ENCODE measurements at regions not wholly inside any gene's neighbourhood (a gene's known extent, or its start where the extent isn't known, plus 50 kb on each side); places are given as distances from the start of the nearest gene placed in this dataset.
A peak's percentile ranks its signal among the peaks of the same experiment; 100 is the strongest.

DNA sequence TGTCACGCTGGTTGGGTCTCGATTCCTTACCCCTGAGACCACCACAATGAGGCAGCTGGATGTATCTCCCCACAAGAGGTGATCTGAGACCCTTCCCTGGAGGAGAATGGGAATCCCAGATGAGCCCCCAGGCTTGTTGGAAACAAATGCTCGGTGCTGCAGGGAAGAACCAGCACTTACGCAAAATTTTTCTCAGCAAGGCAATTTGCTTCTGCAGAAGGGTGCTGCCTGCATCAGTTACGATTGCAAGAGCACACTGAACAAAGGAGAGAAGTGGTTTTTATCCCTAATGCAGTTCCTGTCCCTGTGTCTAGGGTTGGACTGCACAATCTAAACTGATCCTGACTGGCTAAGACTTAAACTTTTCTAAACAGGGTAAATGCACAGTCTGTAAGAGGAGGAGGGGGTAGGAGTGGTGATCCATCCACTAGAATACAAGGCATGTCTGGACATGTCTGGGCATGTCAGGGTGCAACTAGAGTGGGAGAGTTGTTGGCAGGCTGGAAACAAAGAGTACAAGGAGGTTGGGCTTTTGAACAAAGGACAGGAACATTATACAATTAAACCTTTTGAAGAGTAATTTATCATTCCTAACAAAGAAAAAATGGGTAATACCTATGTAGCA lies 114.9 kb upstream of the FAM3C start:
- Histone ChIP-seq H4K20me1 (ENCODE audit: insufficient read depth) (no peaks in the 10 kb centered on the region), H3K4me1 (ENCODE audit: control insufficient read depth in 1 of 2, insufficient read depth in 2 of 2, low read depth in 1 of 2, low read length in 1 of 2) (no peaks in the 10 kb centered on the region; a peak in 1 of 4 replicates), H2AFZ (ENCODE audit: low read depth) (no peak overlapping the region), H3F3A (replicated peaks; ENCODE audit: insufficient read depth) (no peaks in the 10 kb centered on the region), H3K36me3 (replicated peaks in 1 of 2; ENCODE audit: control insufficient read depth in 1 of 2, insufficient read depth in 2 of 2, low read length in 1 of 2) (no peaks in the 10 kb centered on the region), H3K4me3 (ENCODE audit: low read depth in 2 of 2, low read length in 1 of 2) (no peak overlapping the region), H3K9me2 (no peaks in the 10 kb centered on the region), H3K27ac (ENCODE audit: low read depth in 2 of 2, low read length in 1 of 2) (no peak overlapping the region), H3K27me3 (ENCODE audit: insufficient read depth) (no peaks in the 10 kb centered on the region), H3K9me3 (peaks cover 16% of the 10 kb centered on the region), H3K79me2 (ENCODE audit: insufficient read depth) (no peaks in the 10 kb centered on the region), H3K9ac (no peak overlapping the region), H3K4me2 (no peak overlapping the region)
- CTCF ChIA-PET, result interaction anchor here (0.7 to 1.1 kb wide), 3 partner anchors 27 to 166 kb away, joined by 3 read pairs; no protein-coding TSS in a partner anchor
- DNase-seq, result no peak
- POLR2A ChIA-PET, result no interaction called here
- TF ChIP-seq RFX5 (IDR thresholded peaks at IDR 0.05; ENCODE audit: low read length) (no peak), GATA2 (CRISPR knock-in tag; IDR thresholded peaks at IDR 0.05) (no peak), CHD2 (IDR thresholded peaks at IDR 0.05; ENCODE audit: low read length, partially characterized antibody) (no peak), NFIC (IDR thresholded peaks at IDR 0.05; ENCODE audit: borderline replicate concordance) (no peak), EZH2phosphoT487 (IDR thresholded peaks at IDR 0.05; ENCODE audit: borderline replicate concordance, low read depth) (no peak), FOXM1 (IDR thresholded peaks at IDR 0.05; ENCODE audit: low read depth) (no peak), JUND (IDR thresholded peaks at IDR 0.05) (no peak), POLR2AphosphoS5 (IDR thresholded peaks at IDR 0.05; ENCODE audit: low read depth, low read length) (no peak), EP300 (IDR thresholded peaks at IDR 0.05; ENCODE audit: borderline replicate concordance in 1 of 2, low read depth in 1 of 2, low read length in 1 of 2) (no peak), GABPA (IDR thresholded peaks at IDR 0.05; ENCODE audit: low read depth) (no peak), IRF3 (IDR thresholded peaks at IDR 0.05; ENCODE audit: low read depth, low read length) (no peak), NRF1 (IDR thresholded peaks at IDR 0.05; ENCODE audit: low read depth, low read length) (no peak), TEAD4 (IDR thresholded peaks at IDR 0.05; ENCODE audit: borderline replicate concordance, insufficient read depth) (no peak), TAF1 (IDR thresholded peaks at IDR 0.05; ENCODE audit: borderline replicate concordance, low read depth, low read length) (no peak), RXRA (IDR thresholded peaks at IDR 0.05; ENCODE audit: borderline replicate concordance, low read depth) (no peak), MEF2A (IDR thresholded peaks at IDR 0.05; ENCODE audit: borderline replicate concordance, low read depth) (no peak)
- WGBS (ENCODE audit: low lambda C conversion rate), result 62% methylated on average over 5 of the region's 5 CpGs

- Histone ChIP-seq H3K9me3 (peaks cover 23% of the 10 kb centered on the region), H3K4me3 (ENCODE audit: low read depth in 2 of 2, low read length in 1 of 2) (no peak overlapping the region), H3K4me2 (no peak overlapping the region), H3K9me2 (no peaks in the 10 kb centered on the region), H3K79me2 (ENCODE audit: insufficient read depth) (no peaks in the 10 kb centered on the region), H3F3A (replicated peaks; ENCODE audit: insufficient read depth) (peaks cover 6% of the 10 kb centered on the region), H2AFZ (ENCODE audit: low read depth) (no peak overlapping the region), H3K36me3 (replicated peaks in 1 of 2; ENCODE audit: control insufficient read depth in 1 of 2, insufficient read depth in 2 of 2, low read length in 1 of 2) (no peaks in the 10 kb centered on the region), H3K27me3 (ENCODE audit: insufficient read depth) (no peaks in the 10 kb centered on the region), H3K4me1 (ENCODE audit: control insufficient read depth in 1 of 2, insufficient read depth in 2 of 2, low read depth in 1 of 2, low read length in 1 of 2) (no peaks in the 10 kb centered on the region), H4K20me1 (ENCODE audit: insufficient read depth) (no peaks in the 10 kb centered on the region), H3K9ac (no peak overlapping the region), H3K27ac (ENCODE audit: low read depth in 2 of 2, low read length in 1 of 2) (no peak overlapping the region)
- ChIA-PET CTCF (no interaction called here), POLR2A (no interaction called here)
- TF ChIP-seq TAF1 (IDR thresholded peaks at IDR 0.05; ENCODE audit: borderline replicate concordance, low read depth, low read length) (no peak), GATA2 (CRISPR knock-in tag; IDR thresholded peaks at IDR 0.05) (no peak), CHD2 (IDR thresholded peaks at IDR 0.05; ENCODE audit: low read length, partially characterized antibody) (no peak), IRF3 (IDR thresholded peaks at IDR 0.05; ENCODE audit: low read depth, low read length) (no peak)
- TF ChIP-seq, protein P1, sequence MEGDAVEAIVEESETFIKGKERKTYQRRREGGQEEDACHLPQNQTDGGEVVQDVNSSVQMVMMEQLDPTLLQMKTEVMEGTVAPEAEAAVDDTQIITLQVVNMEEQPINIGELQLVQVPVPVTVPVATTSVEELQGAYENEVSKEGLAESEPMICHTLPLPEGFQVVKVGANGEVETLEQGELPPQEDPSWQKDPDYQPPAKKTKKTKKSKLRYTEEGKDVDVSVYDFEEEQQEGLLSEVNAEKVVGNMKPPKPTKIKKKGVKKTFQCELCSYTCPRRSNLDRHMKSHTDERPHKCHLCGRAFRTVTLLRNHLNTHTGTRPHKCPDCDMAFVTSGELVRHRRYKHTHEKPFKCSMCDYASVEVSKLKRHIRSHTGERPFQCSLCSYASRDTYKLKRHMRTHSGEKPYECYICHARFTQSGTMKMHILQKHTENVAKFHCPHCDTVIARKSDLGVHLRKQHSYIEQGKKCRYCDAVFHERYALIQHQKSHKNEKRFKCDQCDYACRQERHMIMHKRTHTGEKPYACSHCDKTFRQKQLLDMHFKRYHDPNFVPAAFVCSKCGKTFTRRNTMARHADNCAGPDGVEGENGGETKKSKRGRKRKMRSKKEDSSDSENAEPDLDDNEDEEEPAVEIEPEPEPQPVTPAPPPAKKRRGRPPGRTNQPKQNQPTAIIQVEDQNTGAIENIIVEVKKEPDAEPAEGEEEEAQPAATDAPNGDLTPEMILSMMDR (IDR thresholded peaks at IDR 0.05), result peak; percentile 32; the same call in 1 of the 2 replicates
- WGBS (ENCODE audit: low lambda C conversion rate), result 63% methylated on average over 2 of the region's 2 CpGs
- DNase-seq, result no peak
Observed at GRCh38 chr7:121510302-121510701, 114.2 kb upstream of the FAM3C start.

Measured in SK-N-SH (cell line).